ENCODE measurements at regions not wholly inside any gene's neighbourhood (a gene's known extent, or its start where the extent isn't known, plus 50 kb on each side); places are given as distances from the start of the nearest gene placed in this dataset.

- no peak for DNase-seq
Observed at GRCh38 chr18:22114526-22115321, 54.7 kb upstream of the GATA6 start.

DNA sequence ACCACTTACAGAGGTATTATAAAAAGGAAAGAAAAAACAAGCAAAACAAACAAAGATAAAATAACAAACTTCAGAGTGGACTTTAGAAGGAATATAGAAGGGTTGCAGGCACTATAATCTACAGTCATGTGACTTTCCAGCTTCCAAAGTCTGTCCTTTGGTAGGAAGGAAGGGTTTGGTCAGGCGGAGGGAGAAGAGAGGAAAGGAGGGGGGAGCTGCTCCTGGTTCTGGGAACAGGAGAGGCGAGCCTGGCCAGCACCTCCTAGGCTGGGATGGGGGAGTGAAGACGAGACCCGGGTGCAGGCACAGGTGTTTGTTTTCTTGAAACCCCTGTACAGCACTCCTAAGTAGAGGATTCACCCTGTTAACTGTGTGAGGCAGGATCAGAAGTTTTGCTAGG is 53.8 kb upstream of the GATA6 start:
- no peak for DNase-seq

Measured in NCI-H1092 treated with DMSO at 0.1 percent for 48 hours (cell line).